ENCODE measurements at regions not wholly inside any gene's neighbourhood (a gene's known extent, or its start where the extent isn't known, plus 50 kb on each side); places are given as distances from the start of the nearest gene placed in this dataset.

GRCh38 chr20:50313827-50314677, 123.4 kb downstream of the CEBPB start:
- TF ChIP-seq CTCF (IDR thresholded peaks at IDR 0.05) (no peak), POLR2A (IDR thresholded peaks at IDR 0.05) (no peak), EP300 (IDR thresholded peaks at IDR 0.05; ENCODE audit: low read depth) (no peak)
